ENCODE measurements at regions not wholly inside any gene's neighbourhood (a gene's known extent, or its start where the extent isn't known, plus 50 kb on each side); places are given as distances from the start of the nearest gene placed in this dataset.
"Not testable (repeated sequence)": the region's sequence is repeated elsewhere in the genome, so short reads cannot be mapped to it uniquely, and the experiment has no call there.

DNA sequence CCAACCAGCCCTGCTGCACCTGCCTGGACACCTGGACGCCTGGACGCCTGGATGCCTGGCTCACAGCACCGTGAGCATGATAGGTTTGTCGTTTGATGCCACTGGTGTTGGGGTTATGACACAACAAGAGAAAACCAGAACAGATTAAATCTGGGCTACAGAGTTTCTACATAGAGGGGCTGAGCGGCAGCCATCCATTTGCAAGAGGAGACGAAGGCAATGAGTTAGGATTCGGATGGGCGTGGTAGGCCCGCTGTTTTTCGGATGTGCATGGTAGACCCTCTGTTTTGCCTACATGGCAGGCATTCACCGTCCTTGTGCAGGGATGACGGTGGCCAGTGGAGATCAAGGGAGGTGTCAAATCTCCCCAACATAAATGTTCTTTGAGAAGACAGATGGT lies 121.5 kb upstream of the RNF32 start:
- Histone ChIP-seq H3K4me3 (replicated peaks; ENCODE audit: insufficient read depth, low read length) (no peak overlapping the region), H3K27me3 (ENCODE audit: insufficient read depth, poor library complexity, severe bottlenecking) (no peaks in the 10 kb centered on the region), H3K27ac (replicated peaks) (no peak overlapping the region)
- DNase-seq (ENCODE audit: low read depth in 1 of 2, low spot score in 1 of 2) = no peak
- TF ChIP-seq POLR2AphosphoS5 (IDR thresholded peaks at IDR 0.05; ENCODE audit: low read depth) = no peak
- no peak for TF ChIP-seq GABPA (IDR thresholded peaks at IDR 0.05; ENCODE audit: low read depth)
- TF ChIP-seq, protein P1, sequence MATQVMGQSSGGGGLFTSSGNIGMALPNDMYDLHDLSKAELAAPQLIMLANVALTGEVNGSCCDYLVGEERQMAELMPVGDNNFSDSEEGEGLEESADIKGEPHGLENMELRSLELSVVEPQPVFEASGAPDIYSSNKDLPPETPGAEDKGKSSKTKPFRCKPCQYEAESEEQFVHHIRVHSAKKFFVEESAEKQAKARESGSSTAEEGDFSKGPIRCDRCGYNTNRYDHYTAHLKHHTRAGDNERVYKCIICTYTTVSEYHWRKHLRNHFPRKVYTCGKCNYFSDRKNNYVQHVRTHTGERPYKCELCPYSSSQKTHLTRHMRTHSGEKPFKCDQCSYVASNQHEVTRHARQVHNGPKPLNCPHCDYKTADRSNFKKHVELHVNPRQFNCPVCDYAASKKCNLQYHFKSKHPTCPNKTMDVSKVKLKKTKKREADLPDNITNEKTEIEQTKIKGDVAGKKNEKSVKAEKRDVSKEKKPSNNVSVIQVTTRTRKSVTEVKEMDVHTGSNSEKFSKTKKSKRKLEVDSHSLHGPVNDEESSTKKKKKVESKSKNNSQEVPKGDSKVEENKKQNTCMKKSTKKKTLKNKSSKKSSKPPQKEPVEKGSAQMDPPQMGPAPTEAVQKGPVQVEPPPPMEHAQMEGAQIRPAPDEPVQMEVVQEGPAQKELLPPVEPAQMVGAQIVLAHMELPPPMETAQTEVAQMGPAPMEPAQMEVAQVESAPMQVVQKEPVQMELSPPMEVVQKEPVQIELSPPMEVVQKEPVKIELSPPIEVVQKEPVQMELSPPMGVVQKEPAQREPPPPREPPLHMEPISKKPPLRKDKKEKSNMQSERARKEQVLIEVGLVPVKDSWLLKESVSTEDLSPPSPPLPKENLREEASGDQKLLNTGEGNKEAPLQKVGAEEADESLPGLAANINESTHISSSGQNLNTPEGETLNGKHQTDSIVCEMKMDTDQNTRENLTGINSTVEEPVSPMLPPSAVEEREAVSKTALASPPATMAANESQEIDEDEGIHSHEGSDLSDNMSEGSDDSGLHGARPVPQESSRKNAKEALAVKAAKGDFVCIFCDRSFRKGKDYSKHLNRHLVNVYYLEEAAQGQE (IDR thresholded peaks at IDR 0.05; ENCODE audit: insufficient replicate concordance, low read depth) = no peak
- TF ChIP-seq SPI1 (IDR thresholded peaks at IDR 0.05; ENCODE audit: borderline replicate concordance, low read depth) = no peak
- TF ChIP-seq CTCF (IDR thresholded peaks at IDR 0.05; ENCODE audit: insufficient read depth, low read length) = no peak

DNA sequence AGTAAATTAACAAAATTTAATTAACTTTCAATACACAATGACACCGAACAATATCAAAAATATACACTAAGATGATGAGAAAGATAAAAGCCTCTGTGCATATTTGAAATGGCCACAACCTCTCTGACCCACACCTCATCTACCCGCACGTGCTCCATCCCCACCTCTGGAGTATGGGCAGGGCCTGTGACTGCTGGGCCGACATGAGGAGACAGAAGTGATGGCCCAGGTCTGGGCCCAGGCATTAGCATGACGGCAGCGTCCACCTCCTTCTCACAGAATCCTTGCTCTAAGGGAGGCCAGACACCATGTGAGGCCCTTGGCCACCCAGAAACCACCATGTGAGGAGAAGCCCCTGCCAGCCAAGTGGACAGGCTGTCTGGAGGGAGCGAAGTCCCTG lies 122.1 kb upstream of the RNF32 start:
- TF ChIP-seq SPI1 (IDR thresholded peaks at IDR 0.05; ENCODE audit: borderline replicate concordance, low read depth) (no peak), POLR2AphosphoS5 (IDR thresholded peaks at IDR 0.05; ENCODE audit: low read depth) (no peak), CTCF (IDR thresholded peaks at IDR 0.05; ENCODE audit: insufficient read depth, low read length) (no peak), GABPA (IDR thresholded peaks at IDR 0.05; ENCODE audit: low read depth) (no peak)
- TF ChIP-seq, protein P1 (IDR thresholded peaks at IDR 0.05; ENCODE audit: insufficient replicate concordance, low read depth) = no peak
- no peaks in the 10 kb centered on the region for H3K27me3 ChIP-seq (ENCODE audit: insufficient read depth, poor library complexity, severe bottlenecking)
- no peak overlapping the region for H3K27ac ChIP-seq (replicated peaks)
- DNase-seq (ENCODE audit: low read depth in 1 of 2, low spot score in 1 of 2) = no peak
- H3K4me3 ChIP-seq (replicated peaks; ENCODE audit: insufficient read depth, low read length) = no peak overlapping the region

- H3K27me3 ChIP-seq (ENCODE audit: insufficient read depth, poor library complexity, severe bottlenecking); DNase-seq (ENCODE audit: low read depth in 1 of 2, low spot score in 1 of 2); H3K4me3 ChIP-seq (replicated peaks; ENCODE audit: insufficient read depth, low read length); H3K27ac ChIP-seq (replicated peaks): not testable (repeated sequence)
Measured at GRCh38 chr7:156517858-156518257, 122.7 kb upstream of the RNF32 start.

DNA sequence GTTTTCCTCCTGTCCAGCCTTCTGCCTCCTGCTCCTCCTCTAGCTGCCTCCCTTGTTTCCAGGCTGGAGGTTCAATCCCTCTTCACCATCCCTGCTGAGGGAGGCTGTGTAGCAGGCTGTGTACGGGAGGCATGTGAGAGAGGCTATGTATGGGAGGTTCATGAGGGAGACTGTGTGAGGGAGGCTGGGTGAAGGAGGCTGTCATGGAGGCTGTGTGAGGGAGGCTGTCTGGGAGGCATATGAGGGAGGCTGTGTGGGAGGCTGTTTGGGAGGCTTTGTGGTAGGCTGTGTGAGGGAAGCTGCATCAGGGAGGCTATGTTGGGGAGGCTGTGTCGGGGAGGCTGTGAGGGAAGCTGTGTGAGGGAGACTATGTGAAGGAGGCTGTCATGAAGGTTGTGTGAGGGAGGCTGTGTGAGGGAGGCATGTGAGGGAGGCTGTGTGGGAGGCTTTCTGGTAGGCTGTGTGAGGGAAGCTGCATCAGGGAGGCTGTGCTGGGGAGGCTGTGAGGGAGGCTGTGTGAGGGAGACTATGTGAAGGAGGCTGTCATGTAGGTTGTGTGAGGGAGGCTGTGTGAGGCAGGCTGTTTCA lies 123.7 kb upstream of the RNF32 start:
- H3K27me3 ChIP-seq (ENCODE audit: insufficient read depth, poor library complexity, severe bottlenecking) = no peaks in the 10 kb centered on the region
- DNase-seq (ENCODE audit: low read depth in 1 of 2, low spot score in 1 of 2) = no peak
- H3K4me3 ChIP-seq (replicated peaks; ENCODE audit: insufficient read depth, low read length) = no peak overlapping the region
- H3K27ac ChIP-seq (replicated peaks) = no peak overlapping the region
- TF ChIP-seq GABPA (IDR thresholded peaks at IDR 0.05; ENCODE audit: low read depth) = no peak
